HEK293 (cell line): ENCODE measurements at regions not wholly inside any gene's neighbourhood (a gene's known extent, or its start where the extent isn't known, plus 50 kb on each side); places are given as distances from the start of the nearest gene placed in this dataset.

Experiments
- ZBTB49 ChIP-seq: fragments of 450-650 bp; formaldehyde crosslinking; IDR thresholded peaks from 2 replicates; pipeline ENCODE4 v1.5.1; 2016; ENCODE audit warnings: missing biosample characterization, missing genetic modification characterization, low read depth
- ZNF174 ChIP-seq: fragments of 450-650 bp; formaldehyde crosslinking; IDR thresholded peaks from 2 replicates; pipeline ENCODE4 v1.5.0; 2017; ENCODE audit warnings: missing biosample characterization, mild to moderate bottlenecking, missing genetic modification characterization

- no peak for TF ChIP-seq ZBTB49 (tag by site-specific recombination)
- no peak for TF ChIP-seq ZNF174 (tag by site-specific recombination)
Observed at GRCh38 chr3:118833075-118833474, 201.6 kb downstream of the IGSF11 start.
